Loucy (cell line): ENCODE measurements at regions not wholly inside any gene's neighbourhood (a gene's known extent, or its start where the extent isn't known, plus 50 kb on each side); places are given as distances from the start of the nearest gene placed in this dataset.

Experiments used
- EZH2phosphoT487 ChIP-seq: fragments of 200-600 bp; IDR thresholded peaks from 2 replicates; pipeline ENCODE4 v1.6.1; 2018; ENCODE audit warnings: antibody characterized with exemption, mild to moderate bottlenecking, moderate library complexity, borderline replicate concordance
- TF ChIP-seq, protein P1 (sequence below): fragments of 200-600 bp; sonication (generic); conservative IDR thresholded peaks from 2 replicates; pipeline ENCODE4 v1.5.1; 2014; ENCODE audit warnings: mild to moderate bottlenecking, antibody characterized with exemption, low read length

DNA sequence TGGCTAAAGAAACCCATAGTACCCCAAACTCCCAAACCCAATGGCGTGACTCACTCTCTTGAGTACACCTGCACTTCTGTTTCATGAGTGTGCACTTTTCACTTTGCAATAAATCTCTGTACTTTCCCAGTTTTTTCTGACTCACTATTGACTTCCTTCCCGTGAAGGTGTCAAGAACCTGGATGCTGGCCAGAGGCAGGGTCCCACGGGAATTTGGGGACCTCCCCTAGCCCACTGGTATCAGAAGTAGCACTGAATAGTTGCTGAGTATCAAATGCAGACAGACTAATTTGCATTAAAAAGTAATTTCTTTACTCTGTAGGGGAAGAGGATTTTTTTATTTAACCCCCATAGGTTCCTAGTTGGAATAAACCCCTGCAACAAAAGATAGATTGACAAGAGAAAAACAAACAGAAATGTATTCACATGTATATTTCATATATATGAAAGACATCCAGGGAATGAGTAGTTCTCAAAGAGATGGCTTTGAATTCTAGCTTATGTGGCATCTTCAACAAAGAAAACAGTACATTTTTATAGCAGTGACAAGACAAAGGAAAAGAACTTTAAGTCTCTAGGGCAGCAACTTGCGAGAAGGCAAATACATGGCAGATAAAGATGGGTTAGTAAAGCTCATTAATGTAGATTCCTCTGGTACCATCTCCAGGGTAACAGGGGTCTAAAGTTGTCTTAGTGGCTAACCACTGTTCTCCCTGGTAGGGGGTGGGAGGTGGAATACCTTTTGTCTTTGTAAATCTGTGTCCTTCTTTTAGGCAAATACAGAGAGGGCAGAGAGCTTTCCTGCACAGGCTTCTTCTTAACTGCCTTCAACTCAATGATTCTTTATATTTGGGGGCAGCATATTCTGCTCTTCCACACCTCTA is 385.5 kb upstream of the PDZRN3 start:
- TF ChIP-seq, protein P1, sequence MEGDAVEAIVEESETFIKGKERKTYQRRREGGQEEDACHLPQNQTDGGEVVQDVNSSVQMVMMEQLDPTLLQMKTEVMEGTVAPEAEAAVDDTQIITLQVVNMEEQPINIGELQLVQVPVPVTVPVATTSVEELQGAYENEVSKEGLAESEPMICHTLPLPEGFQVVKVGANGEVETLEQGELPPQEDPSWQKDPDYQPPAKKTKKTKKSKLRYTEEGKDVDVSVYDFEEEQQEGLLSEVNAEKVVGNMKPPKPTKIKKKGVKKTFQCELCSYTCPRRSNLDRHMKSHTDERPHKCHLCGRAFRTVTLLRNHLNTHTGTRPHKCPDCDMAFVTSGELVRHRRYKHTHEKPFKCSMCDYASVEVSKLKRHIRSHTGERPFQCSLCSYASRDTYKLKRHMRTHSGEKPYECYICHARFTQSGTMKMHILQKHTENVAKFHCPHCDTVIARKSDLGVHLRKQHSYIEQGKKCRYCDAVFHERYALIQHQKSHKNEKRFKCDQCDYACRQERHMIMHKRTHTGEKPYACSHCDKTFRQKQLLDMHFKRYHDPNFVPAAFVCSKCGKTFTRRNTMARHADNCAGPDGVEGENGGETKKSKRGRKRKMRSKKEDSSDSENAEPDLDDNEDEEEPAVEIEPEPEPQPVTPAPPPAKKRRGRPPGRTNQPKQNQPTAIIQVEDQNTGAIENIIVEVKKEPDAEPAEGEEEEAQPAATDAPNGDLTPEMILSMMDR: no peak
- no peak for TF ChIP-seq EZH2phosphoT487
